HEK293 (cell line): ENCODE measurements at regions not wholly inside any gene's neighbourhood (a gene's known extent, or its start where the extent isn't known, plus 50 kb on each side); places are given as distances from the start of the nearest gene placed in this dataset.

Experiments used
- REPIN1 ChIP-seq: fragments of 450-650 bp; formaldehyde crosslinking; IDR thresholded peaks from 2 replicates; pipeline ENCODE4 v1.5.1; 2017; ENCODE audit warnings: missing biosample characterization, missing genetic modification characterization, low read depth
- YY1 ChIP-seq: fragments of 450-650 bp; formaldehyde crosslinking; IDR thresholded peaks from 2 replicates; pipeline ENCODE4 v1.5.1; 2018; ENCODE audit warnings: missing biosample characterization, missing genetic modification characterization
- ZBTB44 ChIP-seq: fragments of 450-650 bp; IDR thresholded peaks from 2 replicates; pipeline ENCODE4 v1.5.1; 2018; ENCODE audit warnings: missing biosample characterization, mild to moderate bottlenecking, missing genetic modification characterization
- ZNF274 ChIP-seq, 2 experiments: fragments of 200-500 bp in 1 of 2; fragments of 450-650 bp in 1 of 2; sonication (Bioruptor generic) in 1 of 2; formaldehyde crosslinking in 1 of 2; IDR thresholded peaks; 2 replicates each; pipeline versions ENCODE4 v1.5.1 to v1.6.1; 2014 to 2016; ENCODE audit warnings: borderline replicate concordance in 1 of 2, inconsistent platforms in 1 of 2, low read length in 1 of 2, missing biosample characterization in 1 of 2, missing genetic modification characterization in 1 of 2
- ZNF530 ChIP-seq: fragments of 450-650 bp; formaldehyde crosslinking; IDR thresholded peaks from 2 replicates; pipeline ENCODE4 v1.5.1; 2016; ENCODE audit warnings: low read depth, missing biosample characterization, missing genetic modification characterization
- ZNF623 ChIP-seq: fragments of 450-650 bp; formaldehyde crosslinking; IDR thresholded peaks from 2 replicates; pipeline ENCODE4 v1.5.1; 2016; ENCODE audit warnings: missing biosample characterization, missing genetic modification characterization
- ZNF629 ChIP-seq: fragments of 450-650 bp; formaldehyde crosslinking; IDR thresholded peaks from 2 replicates; pipeline ENCODE4 v1.5.1; 2017; ENCODE audit warnings: missing biosample characterization, missing genetic modification characterization
- ZNF785 ChIP-seq: fragments of 450-650 bp; formaldehyde crosslinking; IDR thresholded peaks from 2 replicates; pipeline ENCODE4 v1.5.1; 2016; ENCODE audit warnings: missing biosample characterization, missing genetic modification characterization
- TF ChIP-seq, protein P1 (sequence below): fragments of 450-650 bp; formaldehyde crosslinking; IDR thresholded peaks from 2 replicates; pipeline ENCODE4 v1.5.1; 2016; ENCODE audit warnings: missing biosample characterization, missing genetic modification characterization
- TF ChIP-seq, protein P2 (sequence below): fragments of 450-650 bp; formaldehyde crosslinking; IDR thresholded peaks from 2 replicates; pipeline ENCODE4 v1.5.1; 2016; ENCODE audit warnings: missing biosample characterization, missing genetic modification characterization
- TF ChIP-seq, protein P3 (sequence below): fragments of 450-650 bp; formaldehyde crosslinking; IDR thresholded peaks from 2 replicates; pipeline ENCODE4 v1.5.1; 2016; ENCODE audit warnings: missing biosample characterization, missing genetic modification characterization

DNA sequence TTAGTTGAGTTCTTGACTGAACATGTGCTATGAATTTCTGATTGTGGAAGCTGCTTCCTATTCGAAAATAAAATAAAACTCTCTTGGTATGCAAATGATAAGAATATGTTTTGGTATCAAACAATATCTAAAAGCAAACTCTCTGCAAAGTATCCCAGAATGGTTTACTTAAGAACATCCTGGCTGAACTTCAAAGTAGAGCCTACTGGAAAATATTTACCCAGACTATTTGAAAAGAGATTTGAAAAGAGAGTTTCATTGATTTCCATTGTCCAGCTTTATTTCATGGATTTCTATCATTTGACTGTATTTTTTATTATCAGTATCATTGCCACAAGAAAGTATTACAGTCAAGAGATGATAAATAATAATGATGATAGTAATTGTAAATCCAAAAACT, 171.1 kb upstream of the SLC7A11 start:
- TF ChIP-seq ZNF629 (tag by site-specific recombination) (no peak), ZBTB44 (tag by site-specific recombination) (no peak), ZNF530 (tag by site-specific recombination) (no peak), YY1 (tag by site-specific recombination) (no peak), ZNF623 (no peak), ZNF274 (IDR thresholded peaks at IDR 0.05; ENCODE audit: low read length) (no peak), ZNF274 (tag by site-specific recombination; IDR thresholded peaks at IDR 0.05; ENCODE audit: borderline replicate concordance) (no peak), REPIN1 (tag by site-specific recombination) (no peak), ZNF785 (tag by site-specific recombination) (no peak)
- TF ChIP-seq, protein P1, sequence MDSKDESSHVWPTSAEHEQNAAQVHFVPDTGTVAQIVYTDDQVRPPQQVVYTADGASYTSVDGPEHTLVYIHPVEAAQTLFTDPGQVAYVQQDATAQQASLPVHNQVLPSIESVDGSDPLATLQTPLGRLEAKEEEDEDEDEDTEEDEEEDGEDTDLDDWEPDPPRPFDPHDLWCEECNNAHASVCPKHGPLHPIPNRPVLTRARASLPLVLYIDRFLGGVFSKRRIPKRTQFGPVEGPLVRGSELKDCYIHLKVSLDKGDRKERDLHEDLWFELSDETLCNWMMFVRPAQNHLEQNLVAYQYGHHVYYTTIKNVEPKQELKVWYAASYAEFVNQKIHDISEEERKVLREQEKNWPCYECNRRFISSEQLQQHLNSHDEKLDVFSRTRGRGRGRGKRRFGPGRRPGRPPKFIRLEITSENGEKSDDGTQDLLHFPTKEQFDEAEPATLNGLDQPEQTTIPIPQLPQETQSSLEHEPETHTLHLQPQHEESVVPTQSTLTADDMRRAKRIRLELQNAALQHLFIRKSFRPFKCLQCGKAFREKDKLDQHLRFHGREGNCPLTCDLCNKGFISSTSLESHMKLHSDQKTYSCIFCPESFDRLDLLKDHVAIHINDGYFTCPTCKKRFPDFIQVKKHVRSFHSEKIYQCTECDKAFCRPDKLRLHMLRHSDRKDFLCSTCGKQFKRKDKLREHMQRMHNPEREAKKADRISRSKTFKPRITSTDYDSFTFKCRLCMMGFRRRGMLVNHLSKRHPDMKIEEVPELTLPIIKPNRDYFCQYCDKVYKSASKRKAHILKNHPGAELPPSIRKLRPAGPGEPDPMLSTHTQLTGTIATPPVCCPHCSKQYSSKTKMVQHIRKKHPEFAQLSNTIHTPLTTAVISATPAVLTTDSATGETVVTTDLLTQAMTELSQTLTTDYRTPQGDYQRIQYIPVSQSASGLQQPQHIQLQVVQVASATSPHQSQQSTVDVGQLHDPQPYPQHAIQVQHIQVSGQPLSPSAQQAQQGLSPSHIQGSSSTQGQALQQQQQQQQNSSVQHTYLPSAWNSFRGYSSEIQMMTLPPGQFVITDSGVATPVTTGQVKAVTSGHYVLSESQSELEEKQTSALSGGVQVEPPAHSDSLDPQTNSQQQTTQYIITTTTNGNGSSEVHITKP (tag by site-specific recombination), result no peak
- TF ChIP-seq, protein P2, sequence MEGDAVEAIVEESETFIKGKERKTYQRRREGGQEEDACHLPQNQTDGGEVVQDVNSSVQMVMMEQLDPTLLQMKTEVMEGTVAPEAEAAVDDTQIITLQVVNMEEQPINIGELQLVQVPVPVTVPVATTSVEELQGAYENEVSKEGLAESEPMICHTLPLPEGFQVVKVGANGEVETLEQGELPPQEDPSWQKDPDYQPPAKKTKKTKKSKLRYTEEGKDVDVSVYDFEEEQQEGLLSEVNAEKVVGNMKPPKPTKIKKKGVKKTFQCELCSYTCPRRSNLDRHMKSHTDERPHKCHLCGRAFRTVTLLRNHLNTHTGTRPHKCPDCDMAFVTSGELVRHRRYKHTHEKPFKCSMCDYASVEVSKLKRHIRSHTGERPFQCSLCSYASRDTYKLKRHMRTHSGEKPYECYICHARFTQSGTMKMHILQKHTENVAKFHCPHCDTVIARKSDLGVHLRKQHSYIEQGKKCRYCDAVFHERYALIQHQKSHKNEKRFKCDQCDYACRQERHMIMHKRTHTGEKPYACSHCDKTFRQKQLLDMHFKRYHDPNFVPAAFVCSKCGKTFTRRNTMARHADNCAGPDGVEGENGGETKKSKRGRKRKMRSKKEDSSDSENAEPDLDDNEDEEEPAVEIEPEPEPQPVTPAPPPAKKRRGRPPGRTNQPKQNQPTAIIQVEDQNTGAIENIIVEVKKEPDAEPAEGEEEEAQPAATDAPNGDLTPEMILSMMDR (tag by site-specific recombination), result no peak
- TF ChIP-seq, protein P3, sequence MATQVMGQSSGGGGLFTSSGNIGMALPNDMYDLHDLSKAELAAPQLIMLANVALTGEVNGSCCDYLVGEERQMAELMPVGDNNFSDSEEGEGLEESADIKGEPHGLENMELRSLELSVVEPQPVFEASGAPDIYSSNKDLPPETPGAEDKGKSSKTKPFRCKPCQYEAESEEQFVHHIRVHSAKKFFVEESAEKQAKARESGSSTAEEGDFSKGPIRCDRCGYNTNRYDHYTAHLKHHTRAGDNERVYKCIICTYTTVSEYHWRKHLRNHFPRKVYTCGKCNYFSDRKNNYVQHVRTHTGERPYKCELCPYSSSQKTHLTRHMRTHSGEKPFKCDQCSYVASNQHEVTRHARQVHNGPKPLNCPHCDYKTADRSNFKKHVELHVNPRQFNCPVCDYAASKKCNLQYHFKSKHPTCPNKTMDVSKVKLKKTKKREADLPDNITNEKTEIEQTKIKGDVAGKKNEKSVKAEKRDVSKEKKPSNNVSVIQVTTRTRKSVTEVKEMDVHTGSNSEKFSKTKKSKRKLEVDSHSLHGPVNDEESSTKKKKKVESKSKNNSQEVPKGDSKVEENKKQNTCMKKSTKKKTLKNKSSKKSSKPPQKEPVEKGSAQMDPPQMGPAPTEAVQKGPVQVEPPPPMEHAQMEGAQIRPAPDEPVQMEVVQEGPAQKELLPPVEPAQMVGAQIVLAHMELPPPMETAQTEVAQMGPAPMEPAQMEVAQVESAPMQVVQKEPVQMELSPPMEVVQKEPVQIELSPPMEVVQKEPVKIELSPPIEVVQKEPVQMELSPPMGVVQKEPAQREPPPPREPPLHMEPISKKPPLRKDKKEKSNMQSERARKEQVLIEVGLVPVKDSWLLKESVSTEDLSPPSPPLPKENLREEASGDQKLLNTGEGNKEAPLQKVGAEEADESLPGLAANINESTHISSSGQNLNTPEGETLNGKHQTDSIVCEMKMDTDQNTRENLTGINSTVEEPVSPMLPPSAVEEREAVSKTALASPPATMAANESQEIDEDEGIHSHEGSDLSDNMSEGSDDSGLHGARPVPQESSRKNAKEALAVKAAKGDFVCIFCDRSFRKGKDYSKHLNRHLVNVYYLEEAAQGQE (tag by site-specific recombination), result no peak
